Activated CD8-positive, alpha-beta memory T cell treated with anti-CD3 and anti-CD28 coated beads for 1 hour (primary cell): ENCODE measurements at regions not wholly inside any gene's neighbourhood (a gene's known extent, or its start where the extent isn't known, plus 50 kb on each side); places are given as distances from the start of the nearest gene placed in this dataset.

ENCODE experiments used
- DNase-seq, 2 donors: peaks; one replicate each; pipeline ENCODE4 v3.0.0-alpha.2; 2020; ENCODE audit warnings: low read depth in 1 of 2; ENCODE audit errors: extremely low read depth in 1 of 2

DNA sequence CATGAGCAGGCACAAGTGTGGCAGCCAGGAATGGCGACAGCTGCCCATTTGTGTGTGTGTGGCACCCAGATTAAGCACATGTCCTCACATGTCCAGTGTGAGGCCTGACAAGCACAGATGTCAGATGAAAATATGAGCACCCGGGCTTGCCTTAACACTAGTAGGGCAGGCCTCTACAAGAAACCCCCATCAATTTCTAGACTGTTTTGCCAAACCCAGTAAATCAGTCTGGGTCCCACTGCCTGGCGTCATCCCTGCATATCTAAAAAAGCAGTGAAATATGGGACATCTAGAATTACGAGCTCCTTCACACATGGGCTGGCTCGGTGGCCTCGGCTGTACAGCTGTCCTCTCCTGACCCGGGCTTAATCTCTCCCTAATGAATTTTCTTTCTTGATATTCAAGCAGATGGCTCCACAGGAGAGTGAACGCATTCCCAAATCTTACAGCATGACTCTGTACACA, 432.7 kb downstream of the FOXO1 start:
- no peak for DNase-seq

DNA sequence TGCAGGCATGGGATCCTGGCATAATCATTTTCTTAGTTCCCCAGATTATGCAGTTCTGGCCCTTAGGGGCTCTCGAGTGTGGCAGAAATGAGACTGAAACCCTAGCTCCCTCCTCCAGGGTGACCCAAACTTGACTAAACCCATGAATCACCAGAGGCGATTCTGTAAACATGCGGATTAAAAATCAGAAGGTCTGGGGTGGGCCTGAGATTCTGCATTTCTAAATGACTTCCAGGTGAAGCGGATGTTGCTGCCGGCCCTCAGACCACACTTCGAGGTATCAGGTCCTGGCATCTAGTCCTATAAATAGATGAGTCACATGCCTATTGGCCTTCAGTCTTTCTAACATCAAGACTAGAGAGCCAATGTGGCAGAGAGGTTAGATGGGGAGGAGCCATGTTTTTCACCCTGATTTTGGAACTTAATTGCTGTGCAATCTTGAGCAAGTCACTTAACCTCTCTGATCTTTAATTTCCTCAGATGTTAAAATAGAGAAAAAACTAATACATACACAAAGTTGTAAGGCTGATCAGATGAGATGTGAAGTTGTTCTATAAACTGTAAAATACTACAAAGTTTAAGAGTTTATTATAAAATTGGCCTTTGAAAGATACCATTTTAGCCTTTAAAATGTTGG, 431.2 kb downstream of the FOXO1 start:
- DNase-seq = no peak

DNA sequence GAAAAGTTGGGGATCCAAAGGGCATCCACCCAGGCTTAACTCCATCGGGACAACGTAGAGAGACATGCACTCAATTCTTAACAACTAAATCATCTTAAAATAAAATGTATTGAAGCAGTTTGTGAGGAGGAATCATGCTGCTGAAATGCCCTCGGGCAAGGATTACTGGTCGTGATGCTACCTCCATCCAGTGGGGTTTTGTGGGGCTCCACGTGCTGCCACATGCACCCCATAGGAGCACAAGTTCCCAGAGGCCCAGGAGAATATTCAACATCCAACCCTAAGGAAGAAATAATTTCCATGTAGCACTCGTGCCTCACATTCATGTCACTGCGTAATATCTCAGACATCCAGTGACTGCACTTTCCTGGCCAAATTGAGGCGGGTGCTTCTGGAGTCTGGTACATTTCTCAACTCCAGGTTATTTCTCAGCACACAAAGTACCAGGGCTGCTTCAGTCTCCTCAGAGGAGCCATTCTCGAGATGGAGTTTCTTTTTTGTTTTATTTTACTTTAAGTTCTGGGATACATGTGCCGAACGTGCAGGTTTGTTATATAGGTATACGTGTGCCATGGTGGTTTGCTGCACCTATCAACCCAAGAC, 429.8 kb downstream of the FOXO1 start:
- DNase-seq = no peak

DNA sequence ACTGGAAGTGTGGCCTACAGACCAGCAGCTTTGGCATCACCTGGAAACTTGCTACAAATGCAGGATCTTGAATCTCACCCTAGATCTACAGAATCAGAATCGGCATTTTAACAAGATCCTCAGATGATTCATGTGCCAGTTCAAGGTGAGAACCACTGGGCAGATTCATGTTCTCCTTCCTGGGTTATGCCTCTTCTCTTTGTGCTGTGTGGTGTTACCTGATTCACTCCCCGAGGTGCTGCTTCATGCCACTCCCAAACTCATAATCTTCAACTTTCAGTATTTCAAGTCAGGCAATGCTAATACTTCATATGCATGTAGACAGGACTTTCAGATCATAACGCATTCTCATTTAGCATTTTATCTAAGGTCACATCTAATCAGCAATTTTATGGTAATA, 427.7 kb downstream of the FOXO1 start:
- no peak for DNase-seq

DNA sequence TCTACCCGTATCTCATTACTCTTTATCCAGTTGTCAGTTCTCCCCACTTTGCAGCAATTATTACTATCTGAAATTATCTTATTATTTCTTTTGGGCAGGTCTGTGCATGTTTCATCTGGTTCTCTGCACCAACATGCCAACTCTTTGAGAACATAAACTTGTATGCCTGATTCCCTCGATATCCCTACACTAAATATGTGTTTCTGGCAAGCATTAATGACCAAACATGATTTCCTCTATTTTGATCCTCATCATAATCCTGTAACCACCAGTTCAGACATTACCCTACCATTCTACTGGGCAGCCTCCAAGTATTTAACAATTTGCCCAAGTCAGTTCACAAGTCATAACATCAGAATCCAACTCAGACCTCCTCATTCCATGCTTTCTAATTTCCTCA, 426.1 kb downstream of the FOXO1 start:
- DNase-seq = no peak

DNA sequence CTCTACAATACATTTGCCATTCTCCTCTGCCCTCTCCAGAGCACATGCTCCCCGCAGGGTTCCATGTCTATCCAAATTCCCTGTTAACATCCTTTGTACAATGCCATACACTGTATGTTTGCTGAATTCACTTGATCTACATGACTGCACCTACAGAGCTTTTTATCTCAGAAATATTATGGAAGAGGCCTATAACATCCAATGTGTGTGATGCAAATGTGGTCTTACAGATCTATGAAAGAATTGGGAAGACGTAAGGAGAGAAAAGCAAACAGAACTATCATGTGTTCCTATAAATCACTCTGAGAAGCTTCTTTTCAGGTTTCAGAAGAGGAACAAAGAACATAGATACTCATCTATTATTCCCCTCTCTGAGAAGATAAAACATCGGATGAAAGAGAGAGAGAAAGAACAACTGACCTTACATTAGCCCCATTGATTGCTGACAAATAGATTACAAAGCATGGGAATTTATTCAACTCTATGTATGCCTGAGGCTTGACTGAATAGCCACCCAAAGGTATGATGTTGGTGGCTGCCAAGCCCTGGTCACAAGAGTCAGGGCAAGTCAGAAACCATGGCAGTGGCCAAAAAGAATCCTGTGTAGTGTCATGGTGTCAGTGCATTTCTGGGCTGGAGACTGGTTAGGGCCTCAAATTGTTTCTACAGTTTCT, 425.2 kb downstream of the FOXO1 start:
- no peak for DNase-seq

DNA sequence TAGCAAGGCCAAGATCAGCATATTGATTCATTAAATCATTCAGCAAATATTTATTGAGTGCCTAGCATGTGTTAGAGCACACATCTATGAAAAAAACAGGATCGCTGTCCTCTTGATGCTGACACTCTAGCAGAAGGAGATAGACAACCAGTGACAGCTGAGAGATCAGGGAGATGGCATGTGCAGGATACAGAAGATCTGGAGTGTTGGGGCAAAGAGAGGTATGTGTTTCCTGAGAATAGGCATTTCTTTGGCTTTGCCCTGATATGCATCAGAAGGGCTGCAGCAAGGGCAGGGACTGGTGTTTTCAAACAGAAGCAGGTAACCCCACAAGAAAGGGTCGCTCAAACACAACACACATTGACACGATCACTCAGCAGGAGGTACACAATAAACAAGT, 423.4 kb downstream of the FOXO1 start:
- no peak for DNase-seq

DNA sequence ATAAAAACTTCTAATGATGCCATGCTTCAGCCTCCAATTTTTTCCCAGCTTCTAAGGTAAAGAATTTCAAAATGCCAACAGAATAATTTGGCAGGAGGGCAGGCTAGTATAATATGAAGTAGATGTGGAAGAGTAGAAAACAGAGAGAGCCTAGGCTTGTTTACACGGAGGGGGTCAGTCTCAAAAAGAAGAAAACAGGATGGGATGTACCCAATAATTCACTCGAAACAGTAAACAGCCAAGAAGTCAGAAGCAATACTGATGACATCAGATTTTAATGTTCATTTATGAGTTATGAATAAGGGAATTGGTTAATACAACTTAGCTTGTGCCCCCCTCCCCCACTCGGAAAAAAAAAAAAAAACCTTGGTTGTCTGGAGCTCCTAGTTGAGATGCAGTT, 422.5 kb downstream of the FOXO1 start:
- no peak for DNase-seq

DNA sequence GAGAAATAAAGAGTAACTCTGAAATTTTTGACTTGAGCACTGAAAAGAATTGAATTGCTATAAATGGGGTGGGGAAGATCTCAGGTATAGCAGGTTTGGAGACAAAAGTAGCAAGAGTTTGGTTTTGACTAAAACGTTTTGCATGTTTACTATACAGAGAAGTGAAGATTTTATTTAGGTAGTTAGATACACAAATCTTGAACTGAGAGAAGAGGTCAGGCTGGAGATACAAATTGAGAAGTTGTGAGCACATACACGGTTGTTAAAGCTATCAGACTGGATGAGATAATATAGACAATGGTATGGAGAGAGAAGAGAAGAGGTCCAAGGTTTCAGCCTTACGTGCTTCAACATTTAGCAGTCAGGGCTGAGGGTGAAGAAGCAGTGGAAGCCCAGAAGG, 420.9 kb downstream of the FOXO1 start:
- no peak for DNase-seq

DNA sequence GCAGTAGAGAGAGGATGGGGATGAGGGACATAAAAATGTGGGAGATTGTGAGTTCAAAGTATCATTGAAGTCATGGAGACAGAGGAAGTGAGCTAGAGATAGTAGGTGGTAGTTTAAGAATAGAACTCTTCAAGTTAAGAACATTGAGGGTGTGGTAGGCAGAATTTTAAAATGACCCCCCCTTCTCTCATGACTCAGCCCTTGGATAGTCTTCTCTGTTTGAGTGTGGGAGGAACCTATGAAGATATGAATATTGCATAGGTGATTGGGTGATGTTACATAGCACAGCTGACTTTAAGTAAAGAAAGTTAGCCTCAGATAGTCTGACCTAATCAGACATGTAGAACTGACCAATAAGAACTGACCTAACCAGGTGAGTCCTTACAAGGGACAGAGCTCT, 418.6 kb downstream of the FOXO1 start:
- DNase-seq = no peak

DNA sequence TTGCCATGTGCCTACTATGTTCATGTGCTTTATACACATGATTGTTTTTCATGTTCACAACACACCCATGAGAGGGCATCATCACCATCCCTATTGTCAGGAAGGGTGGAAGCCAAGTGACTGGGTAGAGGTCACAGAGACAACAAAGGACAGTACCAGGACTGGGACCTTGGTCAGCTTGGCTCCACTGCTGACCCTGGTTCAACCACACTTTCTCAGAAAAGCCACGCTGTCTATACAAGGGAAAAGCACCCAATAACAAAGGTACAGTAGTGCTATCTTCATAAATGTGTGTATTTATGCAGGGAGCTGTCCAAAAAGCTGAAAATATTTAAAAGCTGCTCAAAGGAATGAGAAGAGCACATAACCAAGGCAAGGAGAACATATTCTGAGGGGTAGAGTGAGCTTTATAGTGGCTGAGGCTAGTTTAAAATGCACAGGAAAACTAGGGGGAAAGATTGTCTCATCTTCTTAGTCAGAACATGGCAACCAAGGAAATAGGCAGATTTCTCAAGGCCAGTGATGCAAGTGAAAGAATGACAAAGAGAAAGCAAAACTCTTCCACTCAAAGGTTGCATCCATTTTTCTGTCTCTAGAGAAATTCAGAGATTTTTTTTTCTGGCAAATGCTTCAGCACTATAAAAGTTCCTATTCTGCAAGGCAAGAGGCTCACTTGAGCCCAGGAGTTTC, 415.0 kb downstream of the FOXO1 start:
- DNase-seq = no peak

DNA sequence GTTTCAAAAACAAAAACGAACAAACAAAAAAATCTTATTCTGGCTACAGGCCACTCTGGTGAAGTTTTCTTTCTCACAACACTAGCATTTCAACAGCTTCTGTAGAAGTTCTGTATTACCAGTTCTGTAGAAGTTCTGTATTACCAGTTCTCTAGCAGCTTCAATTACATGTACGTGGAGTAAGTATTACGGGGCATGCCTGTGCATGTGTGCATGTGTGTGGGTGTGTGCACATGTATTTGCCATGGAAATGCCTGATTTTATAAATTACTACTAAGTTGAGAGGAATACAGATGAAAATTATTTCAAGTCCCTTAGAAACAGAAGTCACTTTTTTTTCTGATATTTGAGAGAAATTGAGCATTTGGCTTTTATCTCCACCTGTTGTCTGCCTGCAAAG, 414.2 kb downstream of the FOXO1 start:
- no peak for DNase-seq

DNA sequence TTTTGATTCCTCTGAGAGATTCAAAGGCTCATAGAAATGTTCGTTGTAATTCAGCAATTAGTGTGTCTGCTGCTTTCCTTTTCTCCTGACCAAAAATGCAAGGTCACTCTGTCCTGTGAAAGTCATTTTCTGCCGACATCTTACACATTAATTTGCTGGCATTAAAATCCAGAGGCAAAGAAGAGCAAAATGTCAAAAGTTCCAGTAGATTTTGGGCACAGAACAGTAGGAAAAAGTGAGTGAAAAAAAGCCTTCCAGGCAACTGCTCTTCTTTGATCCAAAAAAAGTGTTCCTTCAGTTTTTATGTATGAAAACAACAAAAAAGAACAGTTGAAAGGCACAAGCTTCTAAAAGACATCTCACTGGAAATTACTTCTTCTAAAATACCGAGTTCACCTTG, 413.8 kb downstream of the FOXO1 start:
- no peak for DNase-seq

DNA sequence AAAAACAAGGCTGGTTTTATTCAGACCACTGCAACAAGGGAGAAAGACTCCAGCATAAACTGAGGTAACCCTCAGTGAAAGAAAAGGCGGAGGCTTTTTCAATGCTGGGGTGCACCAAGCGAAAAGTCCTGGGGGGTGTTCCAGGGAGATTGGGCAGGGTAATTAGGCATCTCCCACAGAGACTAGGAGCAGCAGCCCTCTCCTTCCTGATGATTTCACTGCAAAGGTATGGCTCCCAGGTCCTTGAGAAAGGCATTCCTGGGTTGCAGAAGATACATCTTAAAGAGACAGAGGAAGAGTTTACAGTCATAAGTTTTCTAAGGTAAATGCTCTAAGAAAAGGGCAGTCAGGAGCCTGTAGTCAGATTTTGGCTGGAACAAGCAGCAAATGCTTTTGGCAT, 412.0 kb downstream of the FOXO1 start:
- no peak for DNase-seq

DNA sequence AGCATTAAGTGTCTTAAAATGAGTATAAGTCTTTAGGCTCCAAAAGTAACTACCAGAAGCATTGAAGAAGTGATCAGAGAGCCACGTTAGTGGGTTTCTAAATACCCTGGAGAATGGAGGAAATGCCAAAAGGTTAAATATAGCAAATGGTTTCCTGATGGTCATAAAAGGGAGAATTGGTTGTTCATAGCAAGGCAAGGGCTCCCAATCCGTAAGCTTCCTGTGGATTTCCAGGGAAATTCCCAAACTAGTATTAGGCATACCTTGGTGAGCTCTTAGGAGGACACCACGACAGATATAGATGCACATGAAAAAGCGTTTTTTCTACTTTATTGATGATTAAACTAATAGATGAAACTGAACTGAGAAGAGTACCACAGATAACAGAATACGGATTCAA, 410.9 kb downstream of the FOXO1 start:
- DNase-seq = no peak

DNA sequence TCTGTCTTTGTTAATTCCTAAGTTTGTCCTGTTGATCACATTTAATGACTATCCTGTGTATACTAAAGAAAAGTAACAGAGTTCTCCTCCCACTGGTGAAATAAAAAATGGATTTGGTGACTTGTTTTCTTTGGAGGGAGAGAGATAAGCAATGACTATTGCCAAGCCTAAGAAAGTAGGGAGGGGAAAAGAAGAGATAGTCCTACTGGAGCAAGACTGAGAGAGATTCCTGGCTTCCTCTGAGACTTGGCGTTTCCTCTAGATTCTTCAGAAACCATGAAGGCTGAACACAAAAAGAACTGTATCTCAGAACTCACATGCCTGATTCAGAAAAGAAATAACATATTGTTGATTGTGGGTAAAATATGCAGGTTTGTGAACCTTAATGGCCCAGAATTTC, 406.5 kb downstream of the FOXO1 start:
- DNase-seq = no peak

DNA sequence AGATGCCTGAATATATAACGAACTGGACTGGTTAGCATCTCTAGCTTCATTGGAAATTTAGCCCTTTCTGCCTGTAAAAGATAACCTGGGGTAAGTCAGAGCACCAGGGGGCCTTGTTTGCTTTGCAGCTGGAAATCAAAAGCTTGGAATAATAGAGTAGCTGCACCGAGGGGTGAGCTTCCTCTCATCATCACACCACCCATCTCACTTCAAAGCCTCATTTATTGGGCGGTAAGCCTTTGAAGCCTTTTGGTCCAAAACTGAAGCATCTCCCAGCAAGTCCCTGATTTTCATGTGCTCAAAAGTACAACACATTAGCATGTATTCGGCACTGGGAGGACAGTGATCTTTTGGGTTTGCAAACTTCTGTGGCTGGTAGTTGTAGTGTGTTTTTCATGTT, 405.1 kb downstream of the FOXO1 start:
- DNase-seq = no peak

DNA sequence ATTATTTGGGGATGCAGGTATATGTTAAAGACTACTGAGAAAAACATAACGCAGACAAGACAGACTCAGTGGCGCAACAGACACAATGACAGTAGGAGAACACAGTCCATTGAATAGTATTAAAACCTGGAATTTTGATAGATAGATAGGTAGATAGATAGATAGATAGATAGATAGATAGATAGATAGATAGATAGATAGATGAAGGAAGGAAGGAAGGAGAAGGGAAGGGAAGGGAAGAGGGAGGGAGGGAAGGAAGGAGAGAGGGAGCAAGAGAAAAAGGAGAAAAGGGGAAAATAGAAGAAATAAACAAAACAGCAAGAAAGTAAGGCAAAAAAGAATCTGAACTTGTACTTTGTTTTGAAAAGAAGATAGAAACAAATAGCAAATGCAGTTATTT, 404.5 kb downstream of the FOXO1 start:
- no peak for DNase-seq

DNA sequence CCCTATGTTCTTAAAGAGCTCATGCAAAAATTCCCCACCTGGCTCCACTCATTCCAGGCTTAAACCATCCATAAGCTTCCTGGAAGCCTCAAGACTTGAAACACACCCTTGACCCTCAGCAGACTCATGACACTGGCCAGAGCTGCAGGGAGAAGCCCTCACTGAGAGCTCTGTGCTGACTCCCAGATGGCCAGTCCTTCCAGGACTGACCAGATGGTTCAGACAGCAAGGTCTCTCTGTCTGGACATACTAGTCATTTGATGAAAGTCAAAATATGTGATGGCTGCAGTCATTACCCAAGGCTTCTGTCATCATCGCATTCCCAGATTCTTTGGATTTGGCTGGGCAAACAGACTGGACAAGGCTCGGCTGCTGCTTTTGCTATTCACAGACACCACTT, 397.4 kb downstream of the FOXO1 start:
- DNase-seq = no peak

DNA sequence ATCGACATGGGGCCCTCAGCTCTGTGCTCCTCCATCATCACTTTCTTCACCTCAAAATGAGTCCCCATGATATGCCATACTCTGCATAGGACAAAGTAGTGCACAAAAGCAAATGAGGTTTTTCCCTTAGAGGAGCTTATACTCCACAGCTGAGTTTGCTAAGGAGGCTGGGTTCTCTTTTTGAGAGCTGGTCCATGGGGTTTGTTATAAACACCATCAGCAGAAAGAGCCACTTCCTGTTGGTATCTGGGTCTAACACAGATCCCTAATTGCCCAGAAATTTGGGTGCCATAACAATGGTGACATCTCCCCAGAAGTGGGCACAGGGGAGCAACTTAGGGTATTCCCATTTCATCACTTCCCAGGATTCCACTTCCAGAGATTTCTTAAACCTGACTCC, 395.7 kb downstream of the FOXO1 start:
- DNase-seq = no peak

DNA sequence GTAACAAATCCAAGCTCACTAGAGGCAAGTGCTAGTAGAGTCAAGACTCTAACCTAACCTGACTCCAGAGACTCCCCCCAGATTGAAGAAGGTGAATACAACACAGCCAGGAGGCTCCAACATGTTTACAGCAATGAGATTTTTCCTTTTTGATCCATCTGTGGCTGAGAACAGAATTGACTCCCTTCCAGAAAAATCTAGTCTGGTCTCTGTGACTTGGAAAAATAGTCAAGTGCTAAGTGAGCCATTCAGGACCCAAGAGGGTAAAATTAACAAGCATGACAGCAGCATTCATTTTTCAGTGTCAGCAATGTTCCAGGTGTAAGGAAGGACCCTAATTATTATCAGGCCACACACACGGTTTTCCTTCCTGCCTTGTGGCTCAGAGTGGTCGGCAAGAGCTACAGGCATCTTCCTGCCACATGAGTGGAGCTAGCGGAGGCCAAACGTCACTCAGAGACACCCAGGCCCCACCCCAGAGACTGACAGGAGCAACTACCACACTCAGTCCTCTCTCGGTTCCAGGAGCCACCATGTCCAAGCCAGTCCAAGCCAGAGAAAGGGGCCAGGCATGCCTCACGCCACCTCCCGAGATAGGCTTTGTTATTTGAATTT, 395.1 kb downstream of the FOXO1 start:
- DNase-seq = no peak
